NCI-H2196 (cell line): ENCODE measurements at regions not wholly inside any gene's neighbourhood (a gene's known extent, or its start where the extent isn't known, plus 50 kb on each side); places are given as distances from the start of the nearest gene placed in this dataset.
"Not testable (repeated sequence)": the region's sequence is repeated elsewhere in the genome, so short reads cannot be mapped to it uniquely, and the experiment has no call there.

Experiments
- DNase-seq: peaks from one replicate; lab custom pipeline; 2025; ENCODE audit not compliant: unreplicated experiment; lab: John Stamatoyannopoulos, UW

DNA sequence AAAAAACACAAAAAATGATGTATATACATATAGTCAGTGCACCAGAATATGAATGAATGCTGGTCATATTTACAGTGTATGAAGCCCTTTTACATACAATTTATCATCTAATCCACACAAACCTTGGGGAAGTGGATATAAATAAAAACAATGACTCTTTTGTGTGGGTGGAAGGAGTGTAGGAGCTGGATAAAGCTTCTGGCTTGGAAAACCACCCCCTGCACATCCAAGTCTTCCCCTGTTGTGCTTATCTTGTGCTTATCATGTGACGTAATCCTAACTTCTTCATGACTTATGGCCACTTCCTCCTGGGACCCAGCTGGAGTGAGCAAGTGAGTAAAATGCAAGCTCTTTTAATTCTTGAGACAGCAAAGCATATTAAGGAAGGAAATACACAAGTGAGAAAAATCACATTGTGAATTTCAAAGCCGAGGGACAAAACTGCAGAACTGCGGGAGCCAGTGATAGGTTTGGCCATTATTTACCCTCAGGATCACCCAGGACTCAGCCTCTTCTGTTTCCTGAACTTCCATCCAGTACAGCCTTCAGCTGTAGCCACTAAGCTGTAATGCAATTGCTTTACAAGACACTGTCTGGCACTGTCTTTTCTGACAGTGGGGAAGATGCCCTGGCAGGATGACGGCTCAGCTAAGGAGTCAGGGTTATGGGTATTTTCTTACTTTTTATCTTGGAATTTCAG, 104.0 kb upstream of the PPM1J start:
- no peak for DNase-seq

DNA sequence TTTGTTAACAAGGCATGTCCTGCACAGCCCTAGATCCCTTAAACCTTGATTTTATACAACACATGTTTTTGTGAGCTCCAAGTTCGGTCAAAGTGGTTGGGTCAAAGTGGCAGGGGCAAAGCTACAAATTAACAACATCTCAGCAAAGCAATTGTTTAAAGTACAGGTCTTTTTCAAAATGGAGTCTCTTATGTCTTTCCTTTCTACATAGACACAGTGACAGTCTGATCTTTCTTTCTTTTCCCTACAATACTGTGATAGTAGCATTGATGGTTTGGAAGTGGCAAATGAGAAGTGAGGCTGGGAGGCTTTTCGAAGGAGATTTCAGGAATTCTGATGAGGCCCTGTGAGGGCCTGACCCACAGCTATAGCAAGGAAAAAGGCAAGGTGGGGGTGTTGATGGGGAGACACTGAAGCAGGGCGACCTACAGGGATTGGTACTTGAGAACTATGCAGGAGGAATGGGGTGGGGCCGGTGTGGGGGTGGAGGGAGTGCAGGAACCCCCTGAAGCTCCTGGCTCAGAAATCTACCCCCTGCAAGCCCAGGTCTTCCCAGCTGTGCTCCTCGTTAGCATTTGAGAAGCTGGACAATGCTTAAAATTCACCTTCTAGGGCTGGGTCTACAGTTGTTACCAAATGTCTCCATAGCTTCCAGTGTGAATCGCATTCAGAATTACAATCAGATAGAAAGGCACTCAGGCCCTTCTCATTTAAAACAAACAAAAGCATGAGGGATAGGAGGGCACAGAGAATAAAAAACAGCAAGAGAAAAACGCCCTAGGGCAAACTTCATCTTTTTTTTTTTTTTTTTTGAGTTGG, 102.6 kb upstream of the PPM1J start:
- DNase-seq: no peak

GRCh38 chr1:112815376-112815775, 100.2 kb upstream of the PPM1J start:
- DNase-seq: no peak

DNA sequence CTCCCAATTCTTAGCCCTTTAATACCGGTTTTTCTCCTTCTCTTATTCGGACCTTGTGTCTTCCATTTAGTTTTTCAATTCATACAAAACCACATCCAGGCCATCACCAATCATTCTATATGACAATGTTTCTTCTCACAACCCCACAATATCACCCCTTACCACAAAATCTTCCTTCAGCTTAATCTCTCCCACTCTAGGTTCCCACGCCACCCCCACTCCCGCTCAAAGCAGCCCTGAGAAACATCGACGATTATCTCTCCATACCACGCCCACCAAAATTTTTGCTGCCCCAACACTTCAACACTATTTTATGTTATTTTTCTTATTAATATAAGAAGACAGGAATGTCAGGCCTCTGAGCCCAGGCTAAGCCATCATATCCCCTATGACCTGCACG, 99.5 kb upstream of the PPM1J start:
- DNase-seq: not testable (repeated sequence)

- DNase-seq: peak; percentile 64
Measured at GRCh38 chr1:112808861-112809684, 93.9 kb upstream of the PPM1J start.

DNA sequence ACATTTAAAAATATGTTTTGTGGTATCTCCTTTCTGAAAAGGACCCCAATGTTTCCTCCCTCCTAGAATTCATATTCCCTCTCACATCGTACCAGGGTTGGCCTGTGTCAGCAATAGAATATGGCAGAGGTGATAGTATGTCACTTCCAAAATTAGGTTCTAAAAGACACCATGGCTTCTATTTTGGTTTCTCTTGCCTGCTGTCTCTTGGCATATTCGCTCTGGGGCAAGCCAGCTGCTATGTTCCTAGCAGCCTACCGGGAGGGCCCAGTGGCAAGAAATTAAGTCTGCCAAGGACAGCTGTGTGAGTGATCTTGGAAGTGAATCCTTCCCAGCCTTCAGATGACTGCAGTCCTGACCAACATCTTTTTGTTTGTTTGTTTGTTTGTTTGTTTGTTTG, 92.9 kb upstream of the PPM1J start:
- DNase-seq: no peak

- DNase-seq: no peak
Measured at GRCh38 chr1:112807117-112807516, 92.0 kb upstream of the PPM1J start.

- no peak for DNase-seq
Measured at GRCh38 chr1:112806090-112806642, 91.0 kb upstream of the PPM1J start.

GRCh38 chr1:112805155-112805853, 90.2 kb upstream of the PPM1J start:
- no peak for DNase-seq

GRCh38 chr1:112803906-112804762, 89.0 kb upstream of the PPM1J start:
- DNase-seq: peak; percentile 62

- no peak for DNase-seq
Measured at GRCh38 chr1:112800289-112800688, 85.2 kb upstream of the PPM1J start.

GRCh38 chr1:112798292-112798691, 83.2 kb upstream of the PPM1J start:
- no peak for DNase-seq

DNA sequence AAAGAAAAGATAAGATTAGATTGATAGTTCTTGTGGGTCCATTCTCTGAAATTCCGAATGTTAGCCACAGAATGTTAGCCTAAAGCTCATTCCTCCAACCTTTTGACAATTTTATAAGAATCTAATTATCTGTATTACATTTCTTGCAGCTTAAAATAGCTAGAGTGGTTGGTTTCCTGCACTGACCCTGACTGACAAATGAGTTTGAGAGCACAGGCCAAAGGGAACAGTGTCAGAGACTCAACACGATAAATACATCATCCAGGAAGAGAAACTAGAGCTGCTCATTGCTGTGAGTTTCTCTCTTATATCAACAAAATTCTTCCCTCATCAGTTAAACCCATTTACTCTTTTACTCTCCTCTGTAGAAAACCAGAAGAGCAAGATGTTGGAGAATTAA, 82.1 kb upstream of the PPM1J start:
- no peak for DNase-seq

GRCh38 chr1:112794654-112795239, 79.6 kb upstream of the PPM1J start:
- no peak for DNase-seq

DNA sequence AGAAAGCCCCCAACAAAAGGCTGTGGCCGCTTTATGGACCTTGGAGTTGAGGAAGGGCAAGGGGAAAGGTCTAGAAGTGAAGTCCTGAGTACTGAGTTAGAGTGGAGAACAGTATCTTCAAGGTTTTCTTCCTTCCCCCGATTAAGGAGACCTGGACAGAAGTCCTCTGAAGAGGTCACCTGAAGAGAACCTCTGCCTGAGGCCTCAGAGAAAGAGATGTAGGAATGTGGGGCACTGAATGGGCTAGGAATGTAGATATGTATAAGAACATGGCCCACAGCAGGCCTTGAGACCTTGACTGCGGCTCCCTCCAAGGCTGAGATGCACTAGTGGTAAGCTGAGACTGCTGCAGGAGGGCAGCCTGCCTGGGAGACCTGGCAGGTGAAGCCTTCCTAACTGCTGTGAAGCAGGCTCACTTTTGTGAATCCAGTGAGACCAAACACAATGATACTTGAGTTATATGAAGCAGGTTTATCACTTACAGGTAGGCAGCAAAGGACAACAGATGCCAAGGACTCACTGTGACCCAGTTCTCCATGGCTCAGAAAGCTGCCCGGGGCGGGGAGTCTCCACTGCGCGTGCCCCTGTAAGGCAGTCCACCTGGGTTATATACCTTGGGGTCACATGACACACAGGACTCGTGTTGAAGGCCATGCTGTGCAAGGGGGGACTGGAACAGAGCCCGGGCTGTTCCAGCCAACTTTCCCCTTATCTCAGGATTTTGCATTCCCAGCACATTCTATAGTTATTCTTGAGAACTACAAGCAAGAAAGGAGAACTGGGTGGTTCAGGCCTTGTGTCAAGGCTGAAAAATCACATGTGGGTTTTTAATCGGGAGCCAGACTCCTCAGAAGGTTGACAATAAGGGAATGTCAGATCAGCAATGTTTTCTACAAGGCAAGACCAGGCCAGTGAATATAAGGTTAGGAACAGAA, 78.8 kb upstream of the PPM1J start:
- DNase-seq: no peak

GRCh38 chr1:112791723-112792104, 76.6 kb upstream of the PPM1J start:
- DNase-seq: no peak

GRCh38 chr1:112790920-112791722, 76.0 kb upstream of the PPM1J start:
- DNase-seq: no peak

DNA sequence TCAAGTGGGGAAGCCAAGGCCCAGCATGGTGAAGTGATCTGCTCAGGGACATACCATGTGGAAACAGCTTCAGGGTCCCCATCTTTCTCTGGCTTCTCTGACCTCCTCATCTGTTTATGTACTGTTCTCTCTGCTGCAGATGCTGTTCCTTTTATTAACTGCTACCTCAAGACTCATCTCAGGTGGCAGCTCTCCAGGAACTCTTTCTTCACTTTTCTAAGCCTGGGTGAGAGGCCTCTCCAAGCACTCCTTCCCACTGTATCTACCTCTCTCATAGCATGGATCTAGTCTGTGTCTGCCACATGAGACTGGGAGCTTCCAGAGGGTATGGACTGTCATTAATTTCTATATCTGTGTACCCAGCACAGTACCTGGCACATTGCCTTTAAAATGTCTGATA, 73.4 kb upstream of the PPM1J start:
- no peak for DNase-seq
